ENCODE measurements at regions not wholly inside any gene's neighbourhood (a gene's known extent, or its start where the extent isn't known, plus 50 kb on each side); places are given as distances from the start of the nearest gene placed in this dataset.

GRCh38 chr2:126774761-126775160 lies 118.8 kb downstream of the GYPC start:
- Histone ChIP-seq H3K36me3 (ENCODE audit: insufficient read depth) (no peaks in the 10 kb centered on the region), H4K20me1 (replicated peaks; ENCODE audit: insufficient read depth) (no peaks in the 10 kb centered on the region), H3K4me1 (ENCODE audit: insufficient read depth) (no peaks in the 10 kb centered on the region), H3K9me2 (ENCODE audit: insufficient read depth) (no peaks in the 10 kb centered on the region), H3K27me3 (ENCODE audit: insufficient read depth) (peaks cover 5% of the 10 kb centered on the region; the same call in 1 of the 2 replicates), H3K4me3 (no peak overlapping the region), H3K27ac (ENCODE audit: low read depth) (no peak overlapping the region), H2AFZ (no peak overlapping the region), H3K79me2 (replicated peaks; ENCODE audit: insufficient read depth) (no peaks in the 10 kb centered on the region), H3K4me2 (no peak overlapping the region), H3F3A (replicated peaks; ENCODE audit: low read depth) (no peaks in the 10 kb centered on the region)
- ATAC-seq (no peak), DNase-seq (ENCODE audit: low spot score) (no peak)
- no peak for TF ChIP-seq NANOG (IDR thresholded peaks at IDR 0.05; ENCODE audit: borderline replicate concordance)
- TF ChIP-seq, protein P1, sequence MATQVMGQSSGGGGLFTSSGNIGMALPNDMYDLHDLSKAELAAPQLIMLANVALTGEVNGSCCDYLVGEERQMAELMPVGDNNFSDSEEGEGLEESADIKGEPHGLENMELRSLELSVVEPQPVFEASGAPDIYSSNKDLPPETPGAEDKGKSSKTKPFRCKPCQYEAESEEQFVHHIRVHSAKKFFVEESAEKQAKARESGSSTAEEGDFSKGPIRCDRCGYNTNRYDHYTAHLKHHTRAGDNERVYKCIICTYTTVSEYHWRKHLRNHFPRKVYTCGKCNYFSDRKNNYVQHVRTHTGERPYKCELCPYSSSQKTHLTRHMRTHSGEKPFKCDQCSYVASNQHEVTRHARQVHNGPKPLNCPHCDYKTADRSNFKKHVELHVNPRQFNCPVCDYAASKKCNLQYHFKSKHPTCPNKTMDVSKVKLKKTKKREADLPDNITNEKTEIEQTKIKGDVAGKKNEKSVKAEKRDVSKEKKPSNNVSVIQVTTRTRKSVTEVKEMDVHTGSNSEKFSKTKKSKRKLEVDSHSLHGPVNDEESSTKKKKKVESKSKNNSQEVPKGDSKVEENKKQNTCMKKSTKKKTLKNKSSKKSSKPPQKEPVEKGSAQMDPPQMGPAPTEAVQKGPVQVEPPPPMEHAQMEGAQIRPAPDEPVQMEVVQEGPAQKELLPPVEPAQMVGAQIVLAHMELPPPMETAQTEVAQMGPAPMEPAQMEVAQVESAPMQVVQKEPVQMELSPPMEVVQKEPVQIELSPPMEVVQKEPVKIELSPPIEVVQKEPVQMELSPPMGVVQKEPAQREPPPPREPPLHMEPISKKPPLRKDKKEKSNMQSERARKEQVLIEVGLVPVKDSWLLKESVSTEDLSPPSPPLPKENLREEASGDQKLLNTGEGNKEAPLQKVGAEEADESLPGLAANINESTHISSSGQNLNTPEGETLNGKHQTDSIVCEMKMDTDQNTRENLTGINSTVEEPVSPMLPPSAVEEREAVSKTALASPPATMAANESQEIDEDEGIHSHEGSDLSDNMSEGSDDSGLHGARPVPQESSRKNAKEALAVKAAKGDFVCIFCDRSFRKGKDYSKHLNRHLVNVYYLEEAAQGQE (IDR thresholded peaks at IDR 0.05; ENCODE audit: unreplicated experiment), result no peak
- no peak for TF ChIP-seq EZH2phosphoT487 (IDR thresholded peaks at IDR 0.05; ENCODE audit: unreplicated experiment)
- no peak for TF ChIP-seq CREB1 (CRISPR knock-in tag; IDR thresholded peaks at IDR 0.05; ENCODE audit: low read depth)
- no peak for TF ChIP-seq JUNB (IDR thresholded peaks at IDR 0.05; ENCODE audit: unreplicated experiment)
- TF ChIP-seq STAT1 (IDR thresholded peaks at IDR 0.05; ENCODE audit: unreplicated experiment), result no peak
- TF ChIP-seq, protein P2, sequence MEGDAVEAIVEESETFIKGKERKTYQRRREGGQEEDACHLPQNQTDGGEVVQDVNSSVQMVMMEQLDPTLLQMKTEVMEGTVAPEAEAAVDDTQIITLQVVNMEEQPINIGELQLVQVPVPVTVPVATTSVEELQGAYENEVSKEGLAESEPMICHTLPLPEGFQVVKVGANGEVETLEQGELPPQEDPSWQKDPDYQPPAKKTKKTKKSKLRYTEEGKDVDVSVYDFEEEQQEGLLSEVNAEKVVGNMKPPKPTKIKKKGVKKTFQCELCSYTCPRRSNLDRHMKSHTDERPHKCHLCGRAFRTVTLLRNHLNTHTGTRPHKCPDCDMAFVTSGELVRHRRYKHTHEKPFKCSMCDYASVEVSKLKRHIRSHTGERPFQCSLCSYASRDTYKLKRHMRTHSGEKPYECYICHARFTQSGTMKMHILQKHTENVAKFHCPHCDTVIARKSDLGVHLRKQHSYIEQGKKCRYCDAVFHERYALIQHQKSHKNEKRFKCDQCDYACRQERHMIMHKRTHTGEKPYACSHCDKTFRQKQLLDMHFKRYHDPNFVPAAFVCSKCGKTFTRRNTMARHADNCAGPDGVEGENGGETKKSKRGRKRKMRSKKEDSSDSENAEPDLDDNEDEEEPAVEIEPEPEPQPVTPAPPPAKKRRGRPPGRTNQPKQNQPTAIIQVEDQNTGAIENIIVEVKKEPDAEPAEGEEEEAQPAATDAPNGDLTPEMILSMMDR (conservative IDR thresholded peaks at IDR 0.05; ENCODE audit: low read depth in 2 of 2), result no peak
- TF ChIP-seq, protein P3, sequence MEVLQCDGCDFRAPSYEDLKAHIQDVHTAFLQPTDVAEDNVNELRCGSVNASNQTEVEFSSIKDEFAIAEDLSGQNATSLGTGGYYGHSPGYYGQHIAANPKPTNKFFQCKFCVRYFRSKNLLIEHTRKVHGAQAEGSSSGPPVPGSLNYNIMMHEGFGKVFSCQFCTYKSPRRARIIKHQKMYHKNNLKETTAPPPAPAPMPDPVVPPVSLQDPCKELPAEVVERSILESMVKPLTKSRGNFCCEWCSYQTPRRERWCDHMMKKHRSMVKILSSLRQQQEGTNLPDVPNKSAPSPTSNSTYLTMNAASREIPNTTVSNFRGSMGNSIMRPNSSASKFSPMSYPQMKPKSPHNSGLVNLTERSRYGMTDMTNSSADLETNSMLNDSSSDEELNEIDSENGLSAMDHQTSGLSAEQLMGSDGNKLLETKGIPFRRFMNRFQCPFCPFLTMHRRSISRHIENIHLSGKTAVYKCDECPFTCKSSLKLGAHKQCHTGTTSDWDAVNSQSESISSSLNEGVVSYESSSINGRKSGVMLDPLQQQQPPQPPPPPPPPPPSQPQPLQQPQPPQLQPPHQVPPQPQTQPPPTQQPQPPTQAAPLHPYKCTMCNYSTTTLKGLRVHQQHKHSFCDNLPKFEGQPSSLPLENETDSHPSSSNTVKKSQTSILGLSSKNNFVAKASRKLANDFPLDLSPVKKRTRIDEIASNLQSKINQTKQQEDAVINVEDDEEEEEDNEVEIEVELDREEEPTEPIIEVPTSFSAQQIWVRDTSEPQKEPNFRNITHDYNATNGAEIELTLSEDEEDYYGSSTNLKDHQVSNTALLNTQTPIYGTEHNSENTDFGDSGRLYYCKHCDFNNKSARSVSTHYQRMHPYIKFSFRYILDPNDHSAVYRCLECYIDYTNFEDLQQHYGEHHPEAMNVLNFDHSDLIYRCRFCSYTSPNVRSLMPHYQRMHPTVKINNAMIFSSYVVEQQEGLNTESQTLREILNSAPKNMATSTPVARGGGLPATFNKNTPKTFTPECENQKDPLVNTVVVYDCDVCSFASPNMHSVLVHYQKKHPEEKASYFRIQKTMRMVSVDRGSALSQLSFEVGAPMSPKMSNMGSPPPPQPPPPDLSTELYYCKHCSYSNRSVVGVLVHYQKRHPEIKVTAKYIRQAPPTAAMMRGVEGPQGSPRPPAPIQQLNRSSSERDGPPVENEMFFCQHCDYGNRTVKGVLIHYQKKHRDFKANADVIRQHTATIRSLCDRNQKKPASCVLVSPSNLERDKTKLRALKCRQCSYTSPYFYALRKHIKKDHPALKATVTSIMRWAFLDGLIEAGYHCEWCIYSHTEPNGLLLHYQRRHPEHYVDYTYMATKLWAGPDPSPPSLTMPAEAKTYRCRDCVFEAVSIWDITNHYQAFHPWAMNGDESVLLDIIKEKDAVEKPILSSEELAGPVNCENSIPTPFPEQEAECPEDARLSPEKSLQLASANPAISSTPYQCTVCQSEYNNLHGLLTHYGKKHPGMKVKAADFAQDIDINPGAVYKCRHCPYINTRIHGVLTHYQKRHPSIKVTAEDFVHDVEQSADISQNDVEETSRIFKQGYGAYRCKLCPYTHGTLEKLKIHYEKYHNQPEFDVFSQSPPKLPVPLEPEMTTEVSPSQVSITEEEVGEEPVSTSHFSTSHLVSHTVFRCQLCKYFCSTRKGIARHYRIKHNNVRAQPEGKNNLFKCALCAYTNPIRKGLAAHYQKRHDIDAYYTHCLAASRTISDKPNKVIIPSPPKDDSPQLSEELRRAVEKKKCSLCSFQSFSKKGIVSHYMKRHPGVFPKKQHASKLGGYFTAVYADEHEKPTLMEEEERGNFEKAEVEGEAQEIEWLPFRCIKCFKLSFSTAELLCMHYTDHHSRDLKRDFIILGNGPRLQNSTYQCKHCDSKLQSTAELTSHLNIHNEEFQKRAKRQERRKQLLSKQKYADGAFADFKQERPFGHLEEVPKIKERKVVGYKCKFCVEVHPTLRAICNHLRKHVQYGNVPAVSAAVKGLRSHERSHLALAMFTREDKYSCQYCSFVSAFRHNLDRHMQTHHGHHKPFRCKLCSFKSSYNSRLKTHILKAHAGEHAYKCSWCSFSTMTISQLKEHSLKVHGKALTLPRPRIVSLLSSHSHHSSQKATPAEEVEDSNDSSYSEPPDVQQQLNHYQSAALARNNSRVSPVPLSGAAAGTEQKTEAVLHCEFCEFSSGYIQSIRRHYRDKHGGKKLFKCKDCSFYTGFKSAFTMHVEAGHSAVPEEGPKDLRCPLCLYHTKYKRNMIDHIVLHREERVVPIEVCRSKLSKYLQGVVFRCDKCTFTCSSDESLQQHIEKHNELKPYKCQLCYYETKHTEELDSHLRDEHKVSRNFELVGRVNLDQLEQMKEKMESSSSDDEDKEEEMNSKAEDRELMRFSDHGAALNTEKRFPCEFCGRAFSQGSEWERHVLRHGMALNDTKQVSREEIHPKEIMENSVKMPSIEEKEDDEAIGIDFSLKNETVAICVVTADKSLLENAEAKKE (CRISPR knock-in tag; IDR thresholded peaks at IDR 0.05), result no peak
- no peak for TF ChIP-seq ETS1 (IDR thresholded peaks at IDR 0.05)
- TF ChIP-seq EZH2 (IDR thresholded peaks at IDR 0.05; ENCODE audit: low read depth, unreplicated experiment), result no peak
- Mint-ChIP-seq H3K27me3 (ENCODE audit: insufficient read depth, low read depth, poor library complexity) (peaks cover 17% of the 10 kb centered on the region), H3K4me1 (peaks cover 8% of the 10 kb centered on the region; the same call in 2 of the 3 replicates), H3K9me3 (no peaks in the 10 kb centered on the region; the same call in 2 of the 3 replicates), H3K36me3 (ENCODE audit: low read depth) (no peaks in the 10 kb centered on the region; the same call in 2 of the 3 replicates), H3K27ac (no peak overlapping the region), H3K4me3 (no peak overlapping the region)
